ENCODE measurements at regions not wholly inside any gene's neighbourhood (a gene's known extent, or its start where the extent isn't known, plus 50 kb on each side); places are given as distances from the start of the nearest gene placed in this dataset.

DNA sequence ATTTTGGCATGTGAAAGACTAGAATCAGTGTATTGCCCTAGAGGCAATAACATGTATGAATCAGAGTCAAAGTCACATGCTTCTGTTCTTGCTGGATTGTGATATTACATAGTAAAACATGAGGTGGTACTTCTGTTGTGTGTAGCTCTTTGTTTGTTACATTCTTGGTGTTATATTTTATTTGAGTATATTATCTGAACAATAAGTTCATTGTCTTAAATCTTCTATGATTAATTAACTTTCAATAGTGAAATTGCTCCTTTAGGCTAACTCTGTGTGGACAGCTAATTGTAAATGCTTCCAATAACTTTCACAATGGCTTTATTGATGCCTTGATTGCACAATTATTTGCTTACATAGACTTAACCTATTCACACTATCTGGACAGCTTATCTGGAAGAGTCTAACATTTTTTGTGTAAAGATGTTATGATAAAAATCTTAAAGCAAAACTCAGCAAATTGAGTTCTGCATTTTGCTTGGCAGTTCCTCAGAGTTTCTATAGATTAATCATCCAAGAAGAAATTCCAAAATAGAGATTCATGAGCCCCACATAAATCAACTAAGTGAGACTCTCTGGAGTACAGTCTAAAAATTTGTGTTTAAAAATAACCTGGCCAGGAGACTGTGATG is 239.6 kb upstream of the TUSC1 start:
- intact Hi-C loops (cut with DNase I; ENCODE audit: low total_unique reads): no loop called here
- TF ChIP-seq POLR2A (IDR thresholded peaks at IDR 0.05): no peak
- TF ChIP-seq, protein P1, sequence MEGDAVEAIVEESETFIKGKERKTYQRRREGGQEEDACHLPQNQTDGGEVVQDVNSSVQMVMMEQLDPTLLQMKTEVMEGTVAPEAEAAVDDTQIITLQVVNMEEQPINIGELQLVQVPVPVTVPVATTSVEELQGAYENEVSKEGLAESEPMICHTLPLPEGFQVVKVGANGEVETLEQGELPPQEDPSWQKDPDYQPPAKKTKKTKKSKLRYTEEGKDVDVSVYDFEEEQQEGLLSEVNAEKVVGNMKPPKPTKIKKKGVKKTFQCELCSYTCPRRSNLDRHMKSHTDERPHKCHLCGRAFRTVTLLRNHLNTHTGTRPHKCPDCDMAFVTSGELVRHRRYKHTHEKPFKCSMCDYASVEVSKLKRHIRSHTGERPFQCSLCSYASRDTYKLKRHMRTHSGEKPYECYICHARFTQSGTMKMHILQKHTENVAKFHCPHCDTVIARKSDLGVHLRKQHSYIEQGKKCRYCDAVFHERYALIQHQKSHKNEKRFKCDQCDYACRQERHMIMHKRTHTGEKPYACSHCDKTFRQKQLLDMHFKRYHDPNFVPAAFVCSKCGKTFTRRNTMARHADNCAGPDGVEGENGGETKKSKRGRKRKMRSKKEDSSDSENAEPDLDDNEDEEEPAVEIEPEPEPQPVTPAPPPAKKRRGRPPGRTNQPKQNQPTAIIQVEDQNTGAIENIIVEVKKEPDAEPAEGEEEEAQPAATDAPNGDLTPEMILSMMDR (IDR thresholded peaks at IDR 0.05): no peak
- DNase-seq: no peak
- H3K27ac ChIP-seq: no peak overlapping the region
- no peaks in the 10 kb centered on the region for H3K36me3 ChIP-seq
- H3K4me1 ChIP-seq: no peaks in the 10 kb centered on the region
- no peaks in the 10 kb centered on the region for H3K27me3 ChIP-seq
- H3K4me3 ChIP-seq: no peak overlapping the region
- no peaks in the 10 kb centered on the region for H3K9me3 ChIP-seq

DNA sequence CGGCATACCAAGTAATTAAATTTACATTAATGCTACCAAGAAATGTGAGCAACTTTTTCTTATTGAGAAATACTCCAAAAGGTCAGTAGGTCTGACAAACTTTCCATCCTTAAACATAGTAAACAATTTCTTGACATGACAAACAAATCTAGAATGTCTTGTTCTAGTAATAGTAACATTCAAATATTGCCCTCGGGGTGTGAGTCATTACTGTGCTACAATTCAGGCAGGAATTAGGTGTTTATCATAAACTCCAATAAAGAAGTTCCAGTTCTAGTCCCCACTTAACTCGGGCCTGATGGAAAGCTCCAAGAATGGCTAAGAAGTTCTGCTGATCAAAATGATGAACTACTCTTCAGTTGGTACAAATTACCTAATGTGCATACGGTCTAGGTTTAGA is 235.6 kb upstream of the TUSC1 start:
- DNase-seq: no peak
- no peak overlapping the region for H3K4me3 ChIP-seq
- TF ChIP-seq POLR2A (IDR thresholded peaks at IDR 0.05): no peak
- TF ChIP-seq, protein P1 (IDR thresholded peaks at IDR 0.05): no peak
- intact Hi-C loops (cut with DNase I; ENCODE audit: low total_unique reads): no loop called here
- H3K36me3 ChIP-seq: no peaks in the 10 kb centered on the region
- no peak overlapping the region for H3K27ac ChIP-seq
- H3K27me3 ChIP-seq: no peaks in the 10 kb centered on the region
- H3K9me3 ChIP-seq: no peaks in the 10 kb centered on the region
- no peaks in the 10 kb centered on the region for H3K4me1 ChIP-seq

DNA sequence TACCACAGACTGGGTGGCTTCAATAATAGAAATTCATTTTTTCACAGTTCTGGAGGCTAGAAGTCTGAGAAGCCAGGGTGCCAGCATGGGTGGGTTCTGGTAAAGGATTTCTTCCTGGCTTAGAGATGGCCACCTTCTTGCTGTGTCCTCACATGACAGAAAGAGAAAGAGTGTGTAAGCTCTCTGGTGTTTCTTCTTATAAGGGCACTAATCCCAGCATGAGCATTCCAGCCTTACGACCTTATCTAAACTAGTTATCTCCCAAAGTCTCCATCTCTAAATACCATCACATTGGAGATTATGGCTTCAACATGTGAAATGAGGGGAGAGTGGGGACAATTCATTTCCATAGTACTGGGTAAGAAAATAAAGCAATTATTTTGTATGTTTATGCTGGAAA is 226.5 kb upstream of the TUSC1 start:
- intact Hi-C loops (cut with DNase I; ENCODE audit: low total_unique reads): no loop called here
- no peaks in the 10 kb centered on the region for H3K36me3 ChIP-seq
- no peak for DNase-seq
- no peak overlapping the region for H3K4me3 ChIP-seq
- no peak overlapping the region for H3K27ac ChIP-seq
- no peak for TF ChIP-seq POLR2A (IDR thresholded peaks at IDR 0.05)
- TF ChIP-seq, protein P1 (IDR thresholded peaks at IDR 0.05): no peak
- H3K4me1 ChIP-seq: no peaks in the 10 kb centered on the region
- no peaks in the 10 kb centered on the region for H3K27me3 ChIP-seq
- H3K9me3 ChIP-seq: no peaks in the 10 kb centered on the region

DNA sequence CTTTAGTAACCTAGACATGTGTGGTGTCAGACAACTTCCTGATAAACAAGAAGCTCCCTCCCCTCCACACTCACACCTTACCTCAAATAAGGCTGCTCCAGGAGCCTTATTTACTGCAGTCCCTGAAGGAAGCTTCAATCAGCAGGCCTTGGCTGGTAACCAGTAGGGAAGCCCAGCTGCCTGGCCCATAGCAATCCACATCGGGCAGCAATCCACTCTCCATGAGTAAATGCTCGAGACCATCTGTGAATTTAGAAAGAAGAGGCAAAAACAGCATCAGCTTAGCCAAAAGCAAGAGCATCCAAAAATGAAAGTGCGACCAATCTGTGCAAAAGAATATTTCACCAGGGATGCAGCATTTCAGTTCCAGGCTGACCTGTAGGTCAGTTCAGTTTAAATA is 213.3 kb upstream of the TUSC1 start:
- H3K4me1 ChIP-seq: no peaks in the 10 kb centered on the region
- DNase-seq: no peak
- H3K27me3 ChIP-seq: no peaks in the 10 kb centered on the region
- intact Hi-C loops (cut with DNase I; ENCODE audit: low total_unique reads): no loop called here
- H3K9me3 ChIP-seq: no peaks in the 10 kb centered on the region
- H3K4me3 ChIP-seq: no peak overlapping the region
- H3K27ac ChIP-seq: no peak overlapping the region
- H3K36me3 ChIP-seq: no peaks in the 10 kb centered on the region
- TF ChIP-seq POLR2A (IDR thresholded peaks at IDR 0.05): no peak
- TF ChIP-seq, protein P1 (IDR thresholded peaks at IDR 0.05): no peak

- H3K27ac ChIP-seq: no peak overlapping the region
- no peaks in the 10 kb centered on the region for H3K36me3 ChIP-seq
- no peak for TF ChIP-seq POLR2A (IDR thresholded peaks at IDR 0.05)
- TF ChIP-seq, protein P1 (IDR thresholded peaks at IDR 0.05): no peak
- no peaks in the 10 kb centered on the region for H3K4me1 ChIP-seq
- intact Hi-C loops (cut with DNase I; ENCODE audit: low total_unique reads): no loop called here
- H3K9me3 ChIP-seq: no peaks in the 10 kb centered on the region
- H3K27me3 ChIP-seq: no peaks in the 10 kb centered on the region
- no peak for DNase-seq
- H3K4me3 ChIP-seq: no peak overlapping the region
Measured at GRCh38 chr9:25889661-25890060, 211.4 kb upstream of the TUSC1 start.
